Stomach (tissue), 8 donors: ENCODE measurements at regions not wholly inside any gene's neighbourhood (a gene's known extent, or its start where the extent isn't known, plus 50 kb on each side); places are given as distances from the start of the nearest gene placed in this dataset.
"Not testable (repeated sequence)": the region's sequence is repeated elsewhere in the genome, so short reads cannot be mapped to it uniquely, and the experiment has no call there.

Source experiments
- DNase-seq, 2 donors: peaks; one replicate each; pipeline versions ENCODE4 v3.0.0 to v3.0.0-alpha.2; 2013 to 2019
- H3K27ac ChIP-seq, 5 donors: fragments of 200-600 bp in 4 of 5; sonication (generic) in 4 of 5; one replicate each; pipeline ENCODE4 v1.5.1; 2013 to 2019; ENCODE audit warnings: mild to moderate bottlenecking in 1 of 5, moderate library complexity in 1 of 5
- H3K27me3 ChIP-seq, 3 donors: fragments of 200-600 bp; sonication (generic); one replicate each; pipeline ENCODE4 v1.5.1; 2017 to 2019; ENCODE audit warnings: mixed run types in 1 of 3
- H3K36me3 ChIP-seq, 4 donors: fragments of 200-600 bp; sonication (generic); 1 replicate in 3 of 4; 2 replicates in 1 of 4; pipeline ENCODE4 v1.5.1; 2016 to 2019
- H3K4me1 ChIP-seq, 4 donors: fragments of 200-600 bp; sonication (generic); one replicate each; pipeline ENCODE4 v1.5.1; 2016 to 2019
- H3K4me3 ChIP-seq, 4 donors: fragments of 200-600 bp; sonication (generic) in 3 of 4; one replicate each; pipeline ENCODE4 v1.5.1; 2016 to 2019; ENCODE audit warnings: mild to moderate bottlenecking in 1 of 4
- H3K9me3 ChIP-seq, 4 donors: fragments of 200-600 bp; sonication (generic); one replicate each; pipeline ENCODE4 v1.5.1; 2016 to 2019
- CTCF ChIP-seq, 7 experiments: fragments of 450-650 bp in 4 of 7; fragments of 200-600 bp in 3 of 7; sonication (generic) in 3 of 7; IDR thresholded peaks; one replicate each; pipeline ENCODE4 v1.5.1; 2016 to 2019; ENCODE audit warnings: antibody characterized with exemption in 7 of 7, control low read depth in 2 of 7, mild to moderate bottlenecking in 1 of 7
- EP300 ChIP-seq: sonication (generic); formaldehyde crosslinking; IDR thresholded peaks from one replicate; pipeline ENCODE4 v1.6.1; 2017; ENCODE audit warnings: antibody characterized with exemption
- POLR2A ChIP-seq, 4 donors: fragments of 450-650 bp; IDR thresholded peaks; one replicate each; pipeline ENCODE4 v1.6.1; 2016; ENCODE audit warnings: antibody characterized with exemption in 4 of 4, control low read depth in 2 of 4, mild to moderate bottlenecking in 1 of 4, moderate library complexity in 1 of 4
- POLR2AphosphoS5 ChIP-seq, 3 donors: sonication (generic); formaldehyde crosslinking; IDR thresholded peaks; one replicate each; pipeline ENCODE4 v1.6.1; 2016; ENCODE audit warnings: antibody characterized with exemption in 3 of 3
- WGBS, 5 donors: extraction: QIAGEN DNeasy Blood & Tissue Kit in 3 of 5; methylation state at CpG; one replicate each; pipeline versions ENCODE4 v1.1.5 to v1.1.7; 2013 to 2018; 5-methylcytosine and 5-hydroxymethylcytosine counted together
- intact Hi-C: fragments of 100-400 bp; cut with DNase I; formaldehyde crosslinking; loops from one replicate; pipeline ENCODE4 v1.15.1; 2023; ENCODE audit warnings: low total_unique reads
- donor health status: healthy with polysubstance abuse.
- donor health status: Bipolar disorder and iron deficiency.
- donor health status: healthy.

- Histone ChIP-seq H3K36me3 (no peaks in the 10 kb centered on the region), H3K4me1 (no peaks in the 10 kb centered on the region), H3K27me3 (no peaks in the 10 kb centered on the region), H3K27ac (no peak overlapping the region), H3K4me3 (no peak overlapping the region), H3K9me3 (no peaks in the 10 kb centered on the region)
- no peak for DNase-seq
- intact Hi-C loops, result no loop called here
- no peak for TF ChIP-seq POLR2A (IDR thresholded peaks at IDR 0.05)
- no peak for TF ChIP-seq CTCF (IDR thresholded peaks at IDR 0.05)
- no peak for TF ChIP-seq EP300
- no peak for TF ChIP-seq POLR2AphosphoS5 (IDR thresholded peaks at IDR 0.05)
- WGBS, 5 donors, result 90 to 97% (median 93%) methylated on average over 2 of the region's 2 CpGs
Observed at GRCh38 chr3:110327870-110328269, 743.7 kb upstream of the NECTIN3 start.

- DNase-seq, H3K36me3 ChIP-seq, H3K27ac ChIP-seq, H3K4me3 ChIP-seq, H3K9me3 ChIP-seq, H3K27me3 ChIP-seq, intact Hi-C loops, H3K4me1 ChIP-seq: not testable (repeated sequence)
- 86 to 98% (median 89%) methylated on average over 2 of the region's 2 CpGs for WGBS, 5 donors
Observed at GRCh38 chr3:110331562-110331961, 740.1 kb upstream of the NECTIN3 start.

- no peak for DNase-seq
- WGBS, 5 donors, result 74 to 87% (median 83%) methylated on average over 3 of the region's 3 CpGs
- H3K4me1 ChIP-seq, result no peaks in the 10 kb centered on the region
- intact Hi-C loops, result no loop called here
- no peaks in the 10 kb centered on the region for H3K36me3 ChIP-seq
- TF ChIP-seq POLR2A (IDR thresholded peaks at IDR 0.05), result no peak
- TF ChIP-seq CTCF (IDR thresholded peaks at IDR 0.05), result no peak
- no peak for TF ChIP-seq EP300
- TF ChIP-seq POLR2AphosphoS5 (IDR thresholded peaks at IDR 0.05), result no peak
- peaks cover 0 to 7% (median 4%) of the 10 kb centered on the region in 4 donors for H3K9me3 ChIP-seq
- no peaks in the 10 kb centered on the region for H3K27me3 ChIP-seq
- H3K4me3 ChIP-seq, result no peak overlapping the region
- no peak overlapping the region for H3K27ac ChIP-seq
Observed at GRCh38 chr3:110332629-110333028, 739.0 kb upstream of the NECTIN3 start.

GRCh38 chr3:110341047-110341446 lies 730.6 kb upstream of the NECTIN3 start:
- H3K4me1 ChIP-seq, result peaks cover 0 to 5% (median 0%) of the 10 kb centered on the region in 4 donors
- H3K4me3 ChIP-seq, result no peak overlapping the region
- WGBS, 5 donors, result 87 to 96% (median 93%) methylated on average over 2 of the region's 2 CpGs
- H3K9me3 ChIP-seq, result peaks cover 0 to 8% (median 5%) of the 10 kb centered on the region in 4 donors
- no peak overlapping the region for H3K27ac ChIP-seq
- DNase-seq, result no peak
- TF ChIP-seq POLR2AphosphoS5 (IDR thresholded peaks at IDR 0.05), result no peak
- TF ChIP-seq POLR2A (IDR thresholded peaks at IDR 0.05), result no peak
- no peak for TF ChIP-seq EP300
- no peak for TF ChIP-seq CTCF (IDR thresholded peaks at IDR 0.05)
- H3K27me3 ChIP-seq, result no peaks in the 10 kb centered on the region
- intact Hi-C loops, result no loop called here
- H3K36me3 ChIP-seq, result no peaks in the 10 kb centered on the region

GRCh38 chr3:110343376-110343775 lies 728.2 kb upstream of the NECTIN3 start:
- DNase-seq, result peak in 1 of 2 donors; percentile 10
- H3K4me3 ChIP-seq, result no peak overlapping the region
- no peaks in the 10 kb centered on the region for H3K9me3 ChIP-seq
- H3K4me1 ChIP-seq, result peaks cover 0 to 5% (median 0%) of the 10 kb centered on the region in 4 donors
- H3K27ac ChIP-seq, result no peak overlapping the region
- WGBS, 5 donors, result 89 to 98% (median 92%) methylated on average over 3 of the region's 3 CpGs
- H3K36me3 ChIP-seq, result no peaks in the 10 kb centered on the region
- TF ChIP-seq POLR2A (IDR thresholded peaks at IDR 0.05) (no peak), POLR2AphosphoS5 (IDR thresholded peaks at IDR 0.05) (peak in 1 of 3 donors; percentile 9)
- intact Hi-C loops, result no loop called here
- no peaks in the 10 kb centered on the region for H3K27me3 ChIP-seq
